Liver (tissue), 3 donors: ENCODE measurements at regions not wholly inside any gene's neighbourhood (a gene's known extent, or its start where the extent isn't known, plus 50 kb on each side); places are given as distances from the start of the nearest gene placed in this dataset.

ENCODE experiments used
- CTCF ChIP-seq: fragments of 150-350 bp; IDR thresholded peaks from 2 replicates; pipeline ENCODE4 v1.5.1; 2017; ENCODE audit warnings: improper control_type of control experiment, low read depth, low read length; ENCODE audit not compliant: missing input control
- RAD21 ChIP-seq, 2 donors: IDR thresholded peaks; 2 replicates each; pipeline ENCODE4 v1.6.1; 2016; ENCODE audit warnings: antibody characterized with exemption in 2 of 2, mild to moderate bottlenecking in 2 of 2
- donor health status: healthy.
- donor health status: healthy.

- TF ChIP-seq CTCF (no peak), RAD21 (IDR thresholded peaks at IDR 0.05) (no peak)
These were observed 56.5 kb upstream of the SLC6A11 start for GRCh38 chr3:10759495-10759894.
